ENCODE measurements at regions not wholly inside any gene's neighbourhood (a gene's known extent, or its start where the extent isn't known, plus 50 kb on each side); places are given as distances from the start of the nearest gene placed in this dataset.

DNA sequence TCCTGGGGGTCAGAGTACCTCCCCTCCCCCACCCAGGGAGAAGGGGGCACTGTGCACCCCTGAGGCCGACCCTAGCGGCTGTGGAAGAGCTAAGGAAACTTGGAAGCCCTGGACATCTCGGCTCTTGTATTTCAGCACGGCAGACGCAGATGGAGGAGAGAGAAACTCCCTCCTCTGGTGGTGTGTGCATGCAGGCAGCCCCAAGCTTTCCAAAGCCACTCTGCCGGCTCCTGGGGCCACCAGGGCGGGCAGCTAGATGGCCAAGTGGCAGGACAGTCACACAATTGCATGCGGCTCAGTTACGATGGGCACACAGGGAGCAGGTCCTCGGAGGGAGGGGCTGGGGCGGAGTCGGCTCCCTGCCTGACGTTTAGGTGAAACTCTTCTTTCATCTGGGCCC is 195.5 kb downstream of the RBFOX3 start:
- TF ChIP-seq EZH2phosphoT487 (IDR thresholded peaks at IDR 0.05; ENCODE audit: borderline replicate concordance): no peak
- TF ChIP-seq, protein P1, sequence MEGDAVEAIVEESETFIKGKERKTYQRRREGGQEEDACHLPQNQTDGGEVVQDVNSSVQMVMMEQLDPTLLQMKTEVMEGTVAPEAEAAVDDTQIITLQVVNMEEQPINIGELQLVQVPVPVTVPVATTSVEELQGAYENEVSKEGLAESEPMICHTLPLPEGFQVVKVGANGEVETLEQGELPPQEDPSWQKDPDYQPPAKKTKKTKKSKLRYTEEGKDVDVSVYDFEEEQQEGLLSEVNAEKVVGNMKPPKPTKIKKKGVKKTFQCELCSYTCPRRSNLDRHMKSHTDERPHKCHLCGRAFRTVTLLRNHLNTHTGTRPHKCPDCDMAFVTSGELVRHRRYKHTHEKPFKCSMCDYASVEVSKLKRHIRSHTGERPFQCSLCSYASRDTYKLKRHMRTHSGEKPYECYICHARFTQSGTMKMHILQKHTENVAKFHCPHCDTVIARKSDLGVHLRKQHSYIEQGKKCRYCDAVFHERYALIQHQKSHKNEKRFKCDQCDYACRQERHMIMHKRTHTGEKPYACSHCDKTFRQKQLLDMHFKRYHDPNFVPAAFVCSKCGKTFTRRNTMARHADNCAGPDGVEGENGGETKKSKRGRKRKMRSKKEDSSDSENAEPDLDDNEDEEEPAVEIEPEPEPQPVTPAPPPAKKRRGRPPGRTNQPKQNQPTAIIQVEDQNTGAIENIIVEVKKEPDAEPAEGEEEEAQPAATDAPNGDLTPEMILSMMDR (conservative IDR thresholded peaks at IDR 0.05; ENCODE audit: low read length): no peak
- Histone ChIP-seq H3K9me3 (ENCODE audit: insufficient read depth, low read depth, low read length) (no peaks in the 10 kb centered on the region), H3K9ac (ENCODE audit: low read depth, low read length, poor library complexity, severe bottlenecking) (no peak overlapping the region), H3K27me3 (ENCODE audit: insufficient read depth, low read length, poor library complexity, severe bottlenecking) (no peaks in the 10 kb centered on the region), H4K20me1 (ENCODE audit: insufficient read depth, low read length, poor library complexity, severe bottlenecking) (no peaks in the 10 kb centered on the region), H3F3A (ENCODE audit: low read depth) (no peaks in the 10 kb centered on the region), H3K4me3 (ENCODE audit: low read length, poor library complexity, severe bottlenecking) (no peak overlapping the region), H3K4me1 (ENCODE audit: insufficient read depth, low read length, poor library complexity, severe bottlenecking) (no peaks in the 10 kb centered on the region), H3K4me2 (ENCODE audit: low read depth, low read length, poor library complexity, severe bottlenecking) (no peak overlapping the region), H3K36me3 (ENCODE audit: insufficient read depth, low read length) (no peaks in the 10 kb centered on the region), H3K9me2 (replicated peaks; ENCODE audit: low read depth, low read length) (no peaks in the 10 kb centered on the region), H2AFZ (ENCODE audit: low read length) (no peak overlapping the region), H3K79me2 (ENCODE audit: insufficient read depth, low read length) (no peaks in the 10 kb centered on the region)

DNA sequence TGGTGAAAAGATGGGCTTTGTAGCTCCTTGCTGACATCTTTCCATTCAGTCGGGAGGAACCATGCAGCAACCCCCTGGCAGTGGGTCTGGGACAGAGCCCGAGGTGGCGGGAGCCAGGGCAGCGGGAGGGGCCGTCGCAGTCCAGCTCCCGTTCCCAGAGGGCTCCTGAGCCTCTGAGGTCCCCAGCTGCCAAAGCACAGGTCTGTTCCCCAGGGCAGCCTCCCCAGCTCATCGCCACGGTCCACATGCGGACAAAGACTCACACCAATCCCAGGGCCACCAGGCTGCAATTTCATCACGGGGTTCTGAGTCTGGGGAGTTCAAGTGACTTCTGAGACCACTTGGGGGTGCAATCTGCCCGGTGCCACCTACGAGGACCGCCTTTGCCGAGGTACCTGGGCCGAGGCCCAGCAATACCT is 196.0 kb downstream of the RBFOX3 start:
- Histone ChIP-seq H3K9ac (ENCODE audit: low read depth, low read length, poor library complexity, severe bottlenecking) (no peak overlapping the region), H3K27me3 (ENCODE audit: insufficient read depth, low read length, poor library complexity, severe bottlenecking) (no peaks in the 10 kb centered on the region), H3K4me1 (ENCODE audit: insufficient read depth, low read length, poor library complexity, severe bottlenecking) (no peaks in the 10 kb centered on the region), H3K9me3 (ENCODE audit: insufficient read depth, low read depth, low read length) (no peaks in the 10 kb centered on the region), H3K79me2 (ENCODE audit: insufficient read depth, low read length) (no peaks in the 10 kb centered on the region), H3K4me2 (ENCODE audit: low read depth, low read length, poor library complexity, severe bottlenecking) (no peak overlapping the region), H3K4me3 (ENCODE audit: low read length, poor library complexity, severe bottlenecking) (no peak overlapping the region), H4K20me1 (ENCODE audit: insufficient read depth, low read length, poor library complexity, severe bottlenecking) (no peaks in the 10 kb centered on the region), H2AFZ (ENCODE audit: low read length) (no peak overlapping the region), H3K9me2 (replicated peaks; ENCODE audit: low read depth, low read length) (no peaks in the 10 kb centered on the region), H3K36me3 (ENCODE audit: insufficient read depth, low read length) (no peaks in the 10 kb centered on the region), H3F3A (ENCODE audit: low read depth) (no peaks in the 10 kb centered on the region)
- TF ChIP-seq EZH2phosphoT487 (IDR thresholded peaks at IDR 0.05; ENCODE audit: borderline replicate concordance): no peak
- TF ChIP-seq, protein P1 (conservative IDR thresholded peaks at IDR 0.05; ENCODE audit: low read length): no peak

DNA sequence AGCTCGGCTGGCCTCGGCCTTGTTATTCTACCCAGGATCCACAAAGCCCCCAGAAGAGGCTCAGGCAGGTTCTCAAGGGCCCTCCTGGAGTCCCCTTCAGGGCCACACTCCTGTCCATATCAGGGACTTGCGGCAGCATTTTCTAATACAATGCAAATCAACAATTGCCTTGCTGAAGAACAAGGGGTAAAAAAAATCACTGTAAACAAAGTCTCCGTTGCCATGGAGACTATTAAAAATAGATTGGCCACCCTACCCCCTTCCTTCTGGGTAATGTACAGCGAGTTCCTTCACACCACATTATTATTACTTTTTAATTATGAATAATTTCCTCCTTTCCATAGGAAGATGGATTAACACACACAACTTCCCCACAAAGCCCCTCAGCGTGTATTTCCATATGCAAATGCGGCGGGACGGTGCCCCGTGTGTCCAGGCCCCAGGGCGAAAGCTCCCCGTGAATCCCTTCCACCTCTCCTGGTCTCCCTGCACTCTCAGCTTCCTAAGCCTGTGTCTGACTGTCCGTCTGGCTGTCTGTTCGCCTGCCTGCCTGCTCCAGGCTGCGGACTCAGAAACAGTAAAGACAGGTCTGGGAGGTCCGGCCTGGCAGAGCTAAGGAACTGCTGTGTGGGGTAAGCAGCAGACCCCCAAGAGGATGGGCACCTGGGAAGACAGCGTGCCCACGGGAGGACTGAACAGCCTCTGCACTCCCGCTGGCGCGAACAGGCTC is 196.6 kb downstream of the RBFOX3 start:
- no peak overlapping the region for H3K4me2 ChIP-seq (ENCODE audit: low read depth, low read length, poor library complexity, severe bottlenecking)
- no peak for TF ChIP-seq EZH2phosphoT487 (IDR thresholded peaks at IDR 0.05; ENCODE audit: borderline replicate concordance)
- TF ChIP-seq, protein P1 (conservative IDR thresholded peaks at IDR 0.05; ENCODE audit: low read length): no peak
- H3K79me2 ChIP-seq (ENCODE audit: insufficient read depth, low read length): no peaks in the 10 kb centered on the region
- no peak overlapping the region for H2AFZ ChIP-seq (ENCODE audit: low read length)
- H3K9me2 ChIP-seq (replicated peaks; ENCODE audit: low read depth, low read length): no peaks in the 10 kb centered on the region
- no peaks in the 10 kb centered on the region for H4K20me1 ChIP-seq (ENCODE audit: insufficient read depth, low read length, poor library complexity, severe bottlenecking)
- no peaks in the 10 kb centered on the region for H3K4me1 ChIP-seq (ENCODE audit: insufficient read depth, low read length, poor library complexity, severe bottlenecking)
- no peaks in the 10 kb centered on the region for H3K36me3 ChIP-seq (ENCODE audit: insufficient read depth, low read length)
- no peaks in the 10 kb centered on the region for H3F3A ChIP-seq (ENCODE audit: low read depth)
- H3K9ac ChIP-seq (ENCODE audit: low read depth, low read length, poor library complexity, severe bottlenecking): no peak overlapping the region
- H3K27me3 ChIP-seq (ENCODE audit: insufficient read depth, low read length, poor library complexity, severe bottlenecking): no peaks in the 10 kb centered on the region
- no peak overlapping the region for H3K4me3 ChIP-seq (ENCODE audit: low read length, poor library complexity, severe bottlenecking)
- H3K9me3 ChIP-seq (ENCODE audit: insufficient read depth, low read depth, low read length): no peaks in the 10 kb centered on the region
